ENCODE measurements at regions not wholly inside any gene's neighbourhood (a gene's known extent, or its start where the extent isn't known, plus 50 kb on each side); places are given as distances from the start of the nearest gene placed in this dataset.
"Not testable (repeated sequence)": the region's sequence is repeated elsewhere in the genome, so short reads cannot be mapped to it uniquely, and the experiment has no call there.

DNA sequence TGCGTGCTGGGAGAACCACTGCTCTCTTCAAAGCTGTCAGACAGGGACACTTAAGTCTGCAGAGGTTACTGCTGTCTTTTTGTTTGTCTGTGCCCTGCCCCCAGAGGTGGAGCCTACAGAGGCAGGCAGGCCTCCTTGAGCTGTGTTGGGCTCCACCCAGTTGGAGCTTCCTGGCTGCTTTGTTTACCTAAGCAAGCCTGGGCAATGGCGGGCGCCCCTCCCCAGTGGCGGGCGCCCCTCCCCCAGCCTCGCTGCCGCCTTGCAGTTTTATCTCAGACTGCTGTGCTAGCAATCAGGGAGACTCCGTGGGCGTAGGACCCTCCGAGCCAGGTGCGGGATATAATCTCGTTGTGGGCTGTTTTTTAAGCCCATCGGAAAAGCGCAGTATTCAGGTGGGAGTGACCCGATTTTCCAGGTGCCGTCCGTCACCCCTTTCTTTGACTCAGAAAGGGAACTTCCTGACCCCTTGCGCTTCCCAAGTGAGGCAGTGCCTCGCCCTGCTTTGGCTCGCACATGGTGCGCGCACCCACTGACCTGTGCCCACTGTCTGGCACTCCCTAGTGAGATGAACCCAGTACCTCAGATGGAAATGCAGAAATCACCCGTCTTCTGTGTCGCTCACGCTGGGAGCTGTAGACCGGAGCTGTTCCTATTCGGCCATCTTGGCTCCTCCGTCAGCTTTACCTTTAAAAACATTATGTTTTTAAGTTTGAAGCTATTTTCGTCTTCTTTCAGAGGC is 954.6 kb upstream of the COX7C start:
- not testable (repeated sequence) for DNase-seq

DNA sequence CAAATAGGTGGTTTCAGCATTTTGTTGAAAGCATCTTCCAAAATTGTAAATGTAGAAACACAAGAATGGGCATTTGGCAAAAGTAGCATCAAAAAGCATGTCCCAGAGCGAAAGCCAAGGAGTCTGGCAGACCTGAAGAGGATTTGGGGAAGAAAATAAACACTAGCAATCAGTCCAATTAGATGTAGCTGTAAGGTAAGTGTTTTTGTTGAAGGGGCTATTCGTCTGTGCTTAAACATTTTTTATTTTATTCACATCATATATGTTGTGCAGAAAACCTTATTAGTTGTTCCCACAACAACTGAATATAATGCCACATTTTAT is 954.1 kb upstream of the COX7C start:
- no peak for DNase-seq

DNA sequence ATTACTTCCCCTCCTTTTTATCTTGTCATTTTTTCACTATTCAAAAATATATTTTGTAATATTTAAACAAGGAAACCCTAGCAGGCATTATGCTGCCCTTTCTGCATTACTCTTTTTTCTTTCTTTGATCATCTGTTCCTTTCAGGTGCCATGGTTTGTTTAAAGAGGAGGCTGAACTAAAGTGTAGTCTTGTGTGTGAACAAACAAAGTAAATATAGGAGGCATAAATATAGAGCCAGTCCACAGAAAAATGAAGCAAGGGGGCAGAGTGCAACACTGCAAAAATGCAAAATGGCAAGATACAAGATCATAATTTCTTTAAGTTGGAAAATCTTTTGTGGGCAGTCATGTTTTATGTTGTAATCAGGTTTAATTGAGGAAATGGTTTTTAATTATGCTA is 947.3 kb upstream of the COX7C start:
- no peak for DNase-seq

DNA sequence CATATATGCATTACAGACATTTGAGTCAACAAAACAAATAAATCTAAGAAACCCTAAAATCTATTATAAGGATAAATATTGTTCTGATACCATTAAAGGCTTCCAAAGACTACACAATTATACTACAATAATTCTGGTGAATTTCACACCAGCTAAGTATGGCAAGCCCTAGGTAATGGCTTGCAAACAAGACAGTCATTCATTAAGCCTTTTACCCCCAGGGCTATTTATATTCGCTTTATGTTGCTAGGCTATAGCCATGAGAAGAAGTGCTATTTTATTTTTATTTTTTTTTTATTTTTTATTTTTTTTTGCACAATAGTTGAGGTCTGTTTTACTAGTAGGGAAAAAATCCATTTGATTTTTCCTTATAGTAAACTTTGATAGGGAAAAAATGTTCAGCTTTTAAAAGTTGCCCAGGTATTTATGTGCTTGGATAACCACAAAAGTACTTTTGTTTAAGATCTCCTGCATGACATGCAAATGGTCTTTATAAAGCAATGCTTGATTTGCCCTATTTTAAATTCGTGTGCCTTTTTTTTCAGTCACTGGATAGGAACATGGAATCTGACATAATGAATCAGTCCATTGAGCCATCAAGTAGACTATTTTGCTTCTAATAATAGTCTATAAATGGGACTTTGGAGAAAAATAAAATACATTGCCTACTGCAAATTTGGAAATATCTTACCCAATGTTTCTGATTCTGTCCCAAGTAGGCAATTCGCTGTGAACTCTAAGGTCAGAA is 946.3 kb upstream of the COX7C start:
- DNase-seq: no peak

DNA sequence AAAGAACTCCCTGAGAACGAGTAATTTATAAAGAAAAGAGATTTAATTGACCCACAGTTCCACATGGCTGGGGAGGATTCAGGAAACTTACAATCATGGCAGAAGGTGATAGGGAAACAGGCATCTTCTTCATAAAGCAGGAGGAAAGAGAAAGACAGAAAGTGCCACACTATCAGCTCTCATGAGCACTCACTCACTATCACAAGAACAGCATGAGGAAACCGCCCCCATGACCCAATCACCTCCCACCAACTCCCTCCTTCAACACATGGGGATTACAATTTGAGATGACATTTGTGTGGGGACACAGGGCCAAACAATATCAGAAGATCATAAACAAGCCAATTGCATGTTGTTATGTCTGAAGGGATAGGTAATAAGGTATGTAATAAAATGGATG is 935.9 kb upstream of the COX7C start:
- DNase-seq: no peak

DNA sequence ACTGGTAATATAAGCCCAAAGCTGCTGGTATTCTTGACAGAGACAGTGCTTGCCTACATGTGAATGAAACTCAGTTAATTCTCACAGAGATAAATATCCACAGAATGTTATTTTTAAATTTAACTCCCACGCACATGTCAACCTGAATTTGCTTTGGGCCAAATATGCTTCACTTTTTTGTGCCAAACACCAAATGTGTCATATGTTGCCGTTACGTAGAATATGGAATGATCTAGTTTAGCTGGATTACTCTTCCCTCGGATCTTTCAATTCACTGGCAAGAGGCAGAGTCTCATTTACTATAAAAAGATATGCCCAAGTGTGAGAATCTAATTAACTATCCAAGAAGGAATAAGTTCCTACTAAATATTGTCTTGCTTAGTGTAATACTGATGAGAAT is 933.4 kb upstream of the COX7C start:
- DNase-seq: no peak

DNA sequence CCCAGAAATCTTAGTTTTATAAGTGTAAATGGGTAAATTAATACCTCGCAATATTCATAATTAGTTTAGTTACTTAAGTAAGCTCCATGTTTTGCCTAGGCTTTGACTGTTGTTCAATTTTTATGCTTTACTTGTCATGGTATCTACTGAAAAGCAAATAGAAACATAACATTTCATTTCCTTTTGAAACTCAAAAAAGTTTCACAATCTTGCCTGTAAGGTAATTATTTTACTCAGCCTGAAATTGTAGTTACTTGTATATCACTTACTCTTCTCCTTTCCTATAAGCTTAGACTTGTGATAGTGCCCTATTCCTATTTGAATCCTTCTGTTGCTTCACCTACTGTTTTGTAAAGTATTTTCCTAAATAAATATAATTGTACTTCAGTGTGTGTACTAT is 914.4 kb upstream of the COX7C start:
- DNase-seq: no peak

DNA sequence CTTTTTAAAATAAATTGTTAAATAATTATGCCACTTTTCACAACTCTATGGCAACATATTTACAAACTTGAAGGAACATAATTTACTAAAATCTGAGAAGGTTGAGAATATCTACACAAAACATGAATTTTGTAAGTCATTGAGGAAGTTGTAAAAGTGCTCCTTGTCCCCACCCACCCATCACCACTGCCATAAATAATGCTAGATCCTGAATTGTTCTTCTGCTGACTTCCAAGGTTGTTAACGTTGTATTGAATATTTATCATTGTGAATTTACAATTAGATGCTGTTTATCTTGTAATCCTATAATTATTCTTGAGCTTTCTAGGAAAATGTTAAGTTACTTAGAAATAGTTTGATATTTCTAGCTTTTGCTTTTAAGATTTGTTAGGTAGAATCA is 908.0 kb upstream of the COX7C start:
- no peak for DNase-seq

DNA sequence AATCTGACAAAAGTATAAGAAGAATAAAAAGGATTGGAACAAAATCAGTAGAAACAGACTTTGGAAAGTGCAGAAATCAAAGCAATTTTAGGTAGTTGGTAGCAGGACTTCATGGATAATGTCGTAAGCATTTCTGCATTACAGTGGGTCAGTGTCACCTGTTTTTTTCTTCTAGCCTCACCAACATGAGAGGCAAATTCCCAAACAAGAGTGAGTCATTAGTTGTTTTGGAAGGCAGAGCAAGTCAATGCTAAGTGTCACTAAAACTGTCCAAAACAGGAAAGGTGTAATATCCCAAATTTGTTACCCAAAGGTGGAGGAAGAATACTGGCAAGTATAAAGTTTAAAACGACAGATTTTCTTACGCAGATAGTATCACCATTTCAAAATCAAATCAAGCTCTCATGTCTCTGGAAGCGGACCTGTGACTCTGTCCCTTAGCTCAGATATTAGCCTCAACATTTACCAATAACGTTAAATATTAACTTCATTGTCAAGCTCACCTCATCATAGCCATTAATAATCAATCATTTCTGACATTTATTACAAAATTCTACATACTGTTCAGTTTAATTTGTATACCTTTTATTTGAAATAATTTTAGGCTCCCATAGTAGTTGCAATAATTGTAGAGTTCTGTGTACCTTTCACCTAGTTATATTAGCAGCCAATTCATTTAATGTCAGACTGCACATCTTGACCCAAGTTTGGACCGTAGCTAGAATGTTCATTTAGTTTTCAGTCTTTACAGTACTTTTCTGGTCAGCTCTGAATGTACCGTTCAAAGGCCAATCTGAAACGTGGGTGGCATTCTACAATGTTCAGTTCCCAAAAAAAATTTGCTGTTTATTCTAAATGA is 901.2 kb upstream of the COX7C start:
- DNase-seq: no peak

DNA sequence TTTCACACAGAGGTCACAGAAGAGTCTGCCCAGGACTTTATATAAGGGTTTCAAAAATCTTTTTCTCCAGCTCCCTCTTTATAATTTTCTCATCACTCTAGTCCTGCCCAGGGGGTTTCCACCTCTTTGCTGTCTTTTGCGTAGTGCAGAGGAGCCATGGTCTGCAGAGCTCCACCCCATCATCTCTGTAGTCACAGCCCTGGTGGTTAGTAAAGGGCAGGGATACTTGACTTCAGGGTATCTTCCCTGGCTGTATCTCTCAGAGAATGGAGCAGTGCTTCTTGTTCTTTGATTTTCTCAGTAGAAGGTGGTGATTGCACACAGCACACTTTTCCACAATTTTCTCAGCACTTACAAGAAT is 900.6 kb upstream of the COX7C start:
- no peak for DNase-seq

DNA sequence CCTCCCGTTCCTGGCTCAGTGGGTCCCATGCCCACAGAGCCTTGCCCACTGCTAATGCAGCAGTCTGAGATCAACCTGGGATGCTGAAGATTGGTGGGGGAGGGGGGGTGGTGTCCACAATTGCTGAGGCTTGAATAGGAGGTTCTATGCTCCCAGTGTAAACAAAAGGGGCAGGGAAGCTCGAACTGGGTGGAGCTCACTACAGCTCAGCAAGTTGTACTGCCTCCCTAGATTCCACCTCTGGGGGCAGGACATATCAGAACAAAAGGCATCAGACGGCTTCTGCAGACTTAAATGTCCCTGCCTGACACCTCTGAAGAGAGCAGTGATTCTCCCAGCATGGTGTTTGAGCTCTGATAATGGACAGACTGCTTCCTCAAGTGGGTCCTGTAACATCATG is 885.6 kb upstream of the COX7C start:
- DNase-seq: no peak

DNA sequence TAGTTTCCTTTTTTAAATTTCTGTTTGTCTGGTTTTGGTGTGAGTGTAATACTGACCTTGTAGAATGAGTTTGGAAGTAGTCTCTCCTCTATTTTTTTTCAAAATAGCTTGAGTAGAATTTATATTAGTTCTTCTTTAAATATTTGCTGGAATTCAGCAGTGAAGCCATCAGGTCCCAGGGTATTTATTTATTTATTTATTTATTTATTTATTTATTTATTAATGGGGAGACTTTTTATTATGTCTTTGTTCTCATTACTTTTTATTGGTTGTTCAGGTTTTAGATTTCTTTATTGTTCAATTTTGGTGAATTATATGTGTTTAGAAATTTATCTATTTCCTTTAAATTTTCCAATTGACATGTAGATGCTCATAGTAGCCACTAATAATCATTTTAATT is 875.8 kb upstream of the COX7C start:
- no peak for DNase-seq

DNA sequence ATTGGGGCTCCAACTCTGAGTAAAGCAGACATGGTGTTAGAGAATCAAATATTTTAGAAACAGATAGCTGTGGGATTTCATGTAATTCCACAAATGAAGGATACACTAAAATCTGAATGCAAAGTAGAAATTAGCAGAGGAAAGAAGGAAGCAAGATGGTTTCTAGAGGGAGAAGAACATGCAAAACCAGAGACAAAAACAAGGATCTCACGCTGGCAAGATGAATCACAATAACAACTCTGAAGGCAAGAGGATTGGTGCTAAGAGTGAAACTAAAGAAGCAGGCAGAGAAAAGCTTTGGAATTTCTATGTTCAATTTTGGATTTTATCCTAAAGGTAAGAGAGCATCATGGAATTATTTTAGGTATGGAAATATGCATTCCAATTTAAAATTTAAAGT is 857.2 kb upstream of the COX7C start:
- no peak for DNase-seq

DNA sequence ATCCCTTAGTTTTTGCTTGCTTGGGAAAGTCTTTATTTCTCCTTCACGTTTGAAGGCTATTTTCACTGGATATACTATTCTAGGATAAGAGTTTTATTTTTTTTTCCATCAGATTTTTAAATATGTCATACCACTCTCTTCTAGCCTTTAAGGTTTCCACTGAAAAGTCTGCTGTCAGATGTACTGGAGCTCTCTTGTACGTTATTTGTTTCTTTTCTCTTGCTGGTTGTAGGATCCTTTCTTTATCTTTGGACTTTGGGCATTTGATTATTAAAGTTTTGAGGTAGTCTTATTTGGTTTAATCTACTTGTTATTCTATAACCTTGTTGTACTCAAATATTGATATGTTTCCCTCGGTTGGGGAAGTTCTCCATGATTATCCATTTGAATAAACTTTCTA is 848.4 kb upstream of the COX7C start:
- no peak for DNase-seq

DNA sequence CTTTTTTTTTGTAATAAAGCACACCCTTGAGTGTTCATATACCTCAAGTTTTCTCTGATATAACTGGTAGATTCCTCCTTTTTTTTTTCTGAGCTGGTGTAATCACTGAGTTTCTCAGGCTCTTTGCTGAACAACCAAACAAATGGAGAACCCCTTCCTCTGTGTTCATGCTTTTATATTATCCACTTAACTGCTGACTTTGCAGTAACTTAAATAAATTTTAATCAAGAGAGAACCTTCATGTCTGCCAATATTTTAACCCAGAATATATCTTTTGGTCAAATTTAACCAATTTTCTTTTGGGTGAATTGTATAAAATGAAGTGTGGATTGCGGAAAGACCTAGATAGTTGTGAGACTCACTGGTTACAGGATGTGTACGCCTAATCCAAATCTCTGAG is 833.0 kb upstream of the COX7C start:
- DNase-seq: no peak

DNA sequence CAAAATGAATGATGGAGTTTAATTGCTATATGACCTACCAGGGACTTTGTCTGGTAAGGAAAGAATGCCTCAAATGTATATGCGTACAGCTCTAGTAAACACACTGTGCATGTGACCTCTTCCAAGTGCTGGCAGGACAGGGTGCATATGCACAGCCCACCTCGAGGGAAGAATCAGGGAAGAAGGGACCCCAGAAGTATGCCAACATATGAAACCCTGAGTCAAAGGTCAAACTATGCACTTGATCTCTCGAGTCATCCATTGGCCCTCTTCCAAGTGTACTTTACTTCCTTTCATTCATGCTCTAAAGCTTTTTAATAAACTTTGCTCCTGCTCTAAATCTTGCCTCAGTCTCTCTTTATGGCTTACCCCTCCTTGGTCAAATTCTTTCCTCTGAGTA is 804.6 kb upstream of the COX7C start:
- DNase-seq: no peak

DNA sequence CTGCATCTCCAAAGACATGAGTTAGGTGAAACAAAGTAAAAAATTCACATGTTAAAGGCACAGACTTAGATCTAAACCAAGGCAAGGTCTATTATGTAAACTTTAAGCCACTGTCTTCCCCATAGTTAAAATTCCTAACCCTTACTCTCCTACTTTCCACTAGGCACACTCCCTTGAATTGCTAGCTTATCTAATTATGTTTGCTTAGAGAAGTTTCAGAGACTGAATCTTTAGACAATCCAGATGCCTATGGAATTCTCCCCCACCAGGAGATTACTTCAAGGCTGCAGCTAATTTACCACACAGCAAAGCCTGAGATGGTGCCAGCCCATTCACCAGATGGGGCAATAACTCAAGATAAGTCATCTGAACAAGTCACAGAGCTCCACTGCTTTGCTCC is 803.1 kb upstream of the COX7C start:
- DNase-seq: no peak

DNA sequence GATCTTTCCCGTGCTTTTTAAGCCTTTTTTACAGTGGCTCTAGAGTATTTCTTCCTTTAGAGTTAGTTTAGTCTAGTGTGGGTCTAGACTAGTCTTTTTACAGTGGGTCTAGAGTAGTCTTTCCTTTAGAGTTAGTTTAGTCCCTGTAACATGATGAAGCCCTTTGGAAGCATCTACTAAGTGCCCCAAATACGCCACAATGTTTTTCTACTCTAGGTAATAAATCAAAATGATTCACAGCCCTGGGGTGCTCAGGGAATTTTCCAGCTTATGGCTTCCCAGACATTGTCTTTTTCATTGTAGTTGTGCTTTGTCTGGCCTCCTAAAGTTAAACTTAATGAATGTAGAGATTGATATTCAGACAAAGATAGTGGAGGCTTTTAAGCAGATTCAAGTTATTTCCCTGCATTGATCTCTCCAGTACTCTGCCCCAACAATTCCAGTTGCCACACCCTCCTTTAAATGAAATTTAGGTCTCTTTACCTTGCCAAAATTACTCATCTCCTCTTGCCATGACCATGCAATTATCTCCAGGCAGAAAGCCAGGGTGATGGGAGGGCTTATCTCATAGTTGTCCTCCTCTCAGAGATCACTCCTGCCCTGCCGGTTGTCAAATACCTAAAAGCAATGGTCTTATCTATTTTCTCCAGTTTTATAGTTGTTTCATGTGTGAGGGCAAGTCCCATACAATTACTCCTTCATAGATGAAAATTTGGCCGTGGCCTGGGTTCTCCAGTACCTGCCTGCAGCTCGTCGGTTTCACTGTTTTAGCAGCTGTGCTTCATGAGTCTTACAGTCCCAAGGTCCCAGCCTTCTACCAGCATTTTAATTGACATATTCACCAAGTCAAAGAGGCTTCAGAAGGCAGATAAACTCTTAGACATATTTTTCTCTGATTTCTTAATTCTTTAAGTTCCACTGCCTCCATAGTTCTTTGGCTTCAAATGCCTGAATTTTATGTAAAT is 794.0 kb upstream of the COX7C start:
- DNase-seq: no peak

DNA sequence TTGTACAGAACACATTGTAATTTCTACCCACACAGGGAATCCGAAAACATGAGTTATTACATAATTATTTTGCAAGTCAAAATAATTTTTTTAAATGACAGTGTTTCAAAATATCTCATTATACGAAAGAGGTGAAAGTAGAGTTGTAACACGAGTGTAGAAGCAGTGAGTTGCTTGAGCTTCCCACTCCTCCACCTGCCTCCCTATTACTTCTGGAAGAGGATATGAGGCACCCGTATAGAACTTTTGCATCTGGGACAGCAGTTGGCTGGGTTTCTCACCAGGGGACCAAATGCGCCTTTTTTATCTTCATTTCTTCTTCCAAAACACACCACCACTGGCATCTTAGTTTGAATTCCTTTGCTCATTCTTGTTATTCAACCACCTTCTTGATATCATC is 779.0 kb upstream of the COX7C start:
- DNase-seq: no peak

DNA sequence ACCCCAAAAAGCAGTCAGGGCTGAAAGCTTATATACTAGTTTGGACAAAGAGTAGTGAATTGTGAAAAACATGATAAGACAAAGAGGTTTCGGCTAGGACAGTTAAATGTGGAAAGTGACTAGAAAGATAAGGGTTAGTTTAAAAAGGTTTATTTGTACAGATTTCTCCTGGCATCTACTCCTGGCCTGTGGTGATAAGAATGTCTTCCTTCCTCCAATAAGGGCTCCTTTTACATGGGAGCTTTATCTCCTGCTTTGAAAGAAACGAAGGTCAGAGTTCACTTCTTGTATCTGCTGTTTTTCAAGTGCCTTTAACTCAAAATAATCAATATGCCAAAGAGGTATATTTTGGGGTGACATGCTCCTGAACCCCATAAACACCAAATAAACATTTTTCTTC is 776.1 kb upstream of the COX7C start:
- DNase-seq: no peak

DNA sequence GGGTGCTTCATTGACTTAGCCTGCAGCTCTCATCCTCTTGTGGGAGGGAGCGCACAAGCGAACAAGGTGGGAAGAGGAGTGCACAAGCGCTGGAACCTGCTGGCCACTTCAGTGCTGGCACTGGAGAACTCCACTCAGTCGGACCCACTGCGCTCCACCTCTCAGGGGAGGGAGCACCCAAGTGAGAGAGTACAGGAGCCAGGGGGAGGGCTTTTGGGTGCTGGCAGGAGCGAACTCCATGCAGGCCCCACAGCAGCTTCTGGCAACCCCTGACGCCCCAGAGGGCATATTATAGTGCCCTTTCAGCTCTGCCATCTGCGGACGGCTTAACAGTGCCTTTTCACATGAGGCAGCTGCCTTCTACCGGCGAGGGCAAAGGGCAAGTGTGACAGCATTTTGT is 774.2 kb upstream of the COX7C start:
- no peak for DNase-seq

DNA sequence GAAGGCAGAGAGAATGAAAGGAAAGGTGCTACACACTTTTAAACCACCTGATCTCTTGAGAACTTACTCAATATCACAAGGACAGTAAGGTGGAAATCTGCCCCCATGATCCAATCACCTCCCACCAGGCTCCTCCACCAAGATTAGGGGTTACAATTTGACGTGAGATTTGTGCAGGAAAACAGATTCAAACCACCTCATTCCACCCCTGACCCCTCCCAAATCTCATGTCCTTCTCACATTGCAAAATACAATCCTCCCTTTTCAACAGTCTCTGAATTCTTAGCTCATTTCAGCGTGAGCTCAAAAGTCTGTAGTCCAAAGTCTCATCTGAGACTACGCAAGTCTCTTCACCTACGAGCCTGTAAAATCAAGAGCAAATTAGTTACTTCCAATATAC is 768.3 kb upstream of the COX7C start:
- DNase-seq: no peak
